ENCODE measurements at regions not wholly inside any gene's neighbourhood (a gene's known extent, or its start where the extent isn't known, plus 50 kb on each side); places are given as distances from the start of the nearest gene placed in this dataset.

DNA sequence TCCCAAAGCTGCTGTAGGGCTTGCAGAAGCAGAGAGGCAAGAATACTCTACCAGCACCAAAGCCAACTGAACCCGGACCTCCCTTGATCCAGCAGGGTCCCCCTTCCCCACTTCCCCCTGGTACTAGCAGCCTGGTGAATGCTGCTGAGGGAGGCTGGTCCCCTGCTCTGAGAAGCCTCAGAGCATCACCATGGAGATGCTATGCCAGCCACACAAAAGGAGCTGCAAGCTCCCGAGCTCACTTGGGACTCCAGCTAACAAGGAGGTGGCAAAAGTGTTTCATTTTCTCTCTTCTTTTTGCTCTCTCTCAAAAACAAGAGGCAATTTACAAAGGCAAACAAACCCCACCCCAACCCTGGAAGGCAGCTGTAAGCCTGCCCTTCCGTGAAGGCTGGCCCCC, 509.8 kb downstream of the BUD13 start (continued):
- TF ChIP-seq, protein P1, sequence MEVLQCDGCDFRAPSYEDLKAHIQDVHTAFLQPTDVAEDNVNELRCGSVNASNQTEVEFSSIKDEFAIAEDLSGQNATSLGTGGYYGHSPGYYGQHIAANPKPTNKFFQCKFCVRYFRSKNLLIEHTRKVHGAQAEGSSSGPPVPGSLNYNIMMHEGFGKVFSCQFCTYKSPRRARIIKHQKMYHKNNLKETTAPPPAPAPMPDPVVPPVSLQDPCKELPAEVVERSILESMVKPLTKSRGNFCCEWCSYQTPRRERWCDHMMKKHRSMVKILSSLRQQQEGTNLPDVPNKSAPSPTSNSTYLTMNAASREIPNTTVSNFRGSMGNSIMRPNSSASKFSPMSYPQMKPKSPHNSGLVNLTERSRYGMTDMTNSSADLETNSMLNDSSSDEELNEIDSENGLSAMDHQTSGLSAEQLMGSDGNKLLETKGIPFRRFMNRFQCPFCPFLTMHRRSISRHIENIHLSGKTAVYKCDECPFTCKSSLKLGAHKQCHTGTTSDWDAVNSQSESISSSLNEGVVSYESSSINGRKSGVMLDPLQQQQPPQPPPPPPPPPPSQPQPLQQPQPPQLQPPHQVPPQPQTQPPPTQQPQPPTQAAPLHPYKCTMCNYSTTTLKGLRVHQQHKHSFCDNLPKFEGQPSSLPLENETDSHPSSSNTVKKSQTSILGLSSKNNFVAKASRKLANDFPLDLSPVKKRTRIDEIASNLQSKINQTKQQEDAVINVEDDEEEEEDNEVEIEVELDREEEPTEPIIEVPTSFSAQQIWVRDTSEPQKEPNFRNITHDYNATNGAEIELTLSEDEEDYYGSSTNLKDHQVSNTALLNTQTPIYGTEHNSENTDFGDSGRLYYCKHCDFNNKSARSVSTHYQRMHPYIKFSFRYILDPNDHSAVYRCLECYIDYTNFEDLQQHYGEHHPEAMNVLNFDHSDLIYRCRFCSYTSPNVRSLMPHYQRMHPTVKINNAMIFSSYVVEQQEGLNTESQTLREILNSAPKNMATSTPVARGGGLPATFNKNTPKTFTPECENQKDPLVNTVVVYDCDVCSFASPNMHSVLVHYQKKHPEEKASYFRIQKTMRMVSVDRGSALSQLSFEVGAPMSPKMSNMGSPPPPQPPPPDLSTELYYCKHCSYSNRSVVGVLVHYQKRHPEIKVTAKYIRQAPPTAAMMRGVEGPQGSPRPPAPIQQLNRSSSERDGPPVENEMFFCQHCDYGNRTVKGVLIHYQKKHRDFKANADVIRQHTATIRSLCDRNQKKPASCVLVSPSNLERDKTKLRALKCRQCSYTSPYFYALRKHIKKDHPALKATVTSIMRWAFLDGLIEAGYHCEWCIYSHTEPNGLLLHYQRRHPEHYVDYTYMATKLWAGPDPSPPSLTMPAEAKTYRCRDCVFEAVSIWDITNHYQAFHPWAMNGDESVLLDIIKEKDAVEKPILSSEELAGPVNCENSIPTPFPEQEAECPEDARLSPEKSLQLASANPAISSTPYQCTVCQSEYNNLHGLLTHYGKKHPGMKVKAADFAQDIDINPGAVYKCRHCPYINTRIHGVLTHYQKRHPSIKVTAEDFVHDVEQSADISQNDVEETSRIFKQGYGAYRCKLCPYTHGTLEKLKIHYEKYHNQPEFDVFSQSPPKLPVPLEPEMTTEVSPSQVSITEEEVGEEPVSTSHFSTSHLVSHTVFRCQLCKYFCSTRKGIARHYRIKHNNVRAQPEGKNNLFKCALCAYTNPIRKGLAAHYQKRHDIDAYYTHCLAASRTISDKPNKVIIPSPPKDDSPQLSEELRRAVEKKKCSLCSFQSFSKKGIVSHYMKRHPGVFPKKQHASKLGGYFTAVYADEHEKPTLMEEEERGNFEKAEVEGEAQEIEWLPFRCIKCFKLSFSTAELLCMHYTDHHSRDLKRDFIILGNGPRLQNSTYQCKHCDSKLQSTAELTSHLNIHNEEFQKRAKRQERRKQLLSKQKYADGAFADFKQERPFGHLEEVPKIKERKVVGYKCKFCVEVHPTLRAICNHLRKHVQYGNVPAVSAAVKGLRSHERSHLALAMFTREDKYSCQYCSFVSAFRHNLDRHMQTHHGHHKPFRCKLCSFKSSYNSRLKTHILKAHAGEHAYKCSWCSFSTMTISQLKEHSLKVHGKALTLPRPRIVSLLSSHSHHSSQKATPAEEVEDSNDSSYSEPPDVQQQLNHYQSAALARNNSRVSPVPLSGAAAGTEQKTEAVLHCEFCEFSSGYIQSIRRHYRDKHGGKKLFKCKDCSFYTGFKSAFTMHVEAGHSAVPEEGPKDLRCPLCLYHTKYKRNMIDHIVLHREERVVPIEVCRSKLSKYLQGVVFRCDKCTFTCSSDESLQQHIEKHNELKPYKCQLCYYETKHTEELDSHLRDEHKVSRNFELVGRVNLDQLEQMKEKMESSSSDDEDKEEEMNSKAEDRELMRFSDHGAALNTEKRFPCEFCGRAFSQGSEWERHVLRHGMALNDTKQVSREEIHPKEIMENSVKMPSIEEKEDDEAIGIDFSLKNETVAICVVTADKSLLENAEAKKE (CRISPR knock-in tag; IDR thresholded peaks at IDR 0.05): no peak
- no peak for TF ChIP-seq CREB1 (CRISPR knock-in tag; IDR thresholded peaks at IDR 0.05; ENCODE audit: low read depth)
- TF ChIP-seq EZH2 (IDR thresholded peaks at IDR 0.05; ENCODE audit: low read depth, unreplicated experiment): no peak
- no peak for TF ChIP-seq POLR2AphosphoS5 (IDR thresholded peaks at IDR 0.05; ENCODE audit: low read depth)

DNA sequence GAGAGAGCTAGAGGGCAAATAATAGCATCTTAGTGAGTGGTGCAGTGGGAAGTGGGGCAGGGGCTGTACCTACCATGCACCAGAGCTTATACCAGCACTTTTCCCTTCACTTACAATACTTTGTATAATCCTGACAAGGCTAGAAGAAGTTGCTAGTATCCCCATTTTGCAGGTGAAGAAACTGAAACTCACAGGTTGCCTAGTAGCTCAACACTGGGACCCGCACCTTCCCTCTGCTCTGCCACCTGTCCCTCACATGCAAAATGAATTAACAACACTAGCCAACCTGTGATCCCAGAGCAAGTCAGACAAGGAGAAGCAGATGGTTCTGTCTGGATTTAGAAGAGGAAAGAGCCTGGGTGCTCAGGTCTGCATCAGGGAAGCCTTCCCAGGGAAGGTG, 510.4 kb downstream of the BUD13 start:
- Histone ChIP-seq H3K27me3 (ENCODE audit: insufficient read depth) (no peaks in the 10 kb centered on the region), H3K4me3 (no peak overlapping the region), H2AFZ (no peak overlapping the region), H4K20me1 (replicated peaks; ENCODE audit: insufficient read depth) (no peaks in the 10 kb centered on the region), H3K79me2 (replicated peaks; ENCODE audit: insufficient read depth) (no peaks in the 10 kb centered on the region), H3K36me3 (ENCODE audit: insufficient read depth) (no peaks in the 10 kb centered on the region), H3K4me1 (ENCODE audit: insufficient read depth) (no peaks in the 10 kb centered on the region), H3K27ac (ENCODE audit: low read depth) (no peak overlapping the region), H3K4me2 (no peak overlapping the region), H3K9me2 (ENCODE audit: insufficient read depth) (no peaks in the 10 kb centered on the region), H3F3A (replicated peaks; ENCODE audit: low read depth) (no peaks in the 10 kb centered on the region)
- ATAC-seq: no peak
- H3K27me3 Mint-ChIP-seq (ENCODE audit: insufficient read depth, low read depth, poor library complexity): peaks cover 9% of the 10 kb centered on the region
- TF ChIP-seq JUNB (IDR thresholded peaks at IDR 0.05; ENCODE audit: unreplicated experiment): no peak
- no peak for TF ChIP-seq ZNF114 (CRISPR knock-in tag; IDR thresholded peaks at IDR 0.05)
- no peak for TF ChIP-seq EZH2 (IDR thresholded peaks at IDR 0.05; ENCODE audit: low read depth, unreplicated experiment)
- TF ChIP-seq POLR2AphosphoS5 (IDR thresholded peaks at IDR 0.05; ENCODE audit: low read depth): no peak
- TF ChIP-seq, protein P2, sequence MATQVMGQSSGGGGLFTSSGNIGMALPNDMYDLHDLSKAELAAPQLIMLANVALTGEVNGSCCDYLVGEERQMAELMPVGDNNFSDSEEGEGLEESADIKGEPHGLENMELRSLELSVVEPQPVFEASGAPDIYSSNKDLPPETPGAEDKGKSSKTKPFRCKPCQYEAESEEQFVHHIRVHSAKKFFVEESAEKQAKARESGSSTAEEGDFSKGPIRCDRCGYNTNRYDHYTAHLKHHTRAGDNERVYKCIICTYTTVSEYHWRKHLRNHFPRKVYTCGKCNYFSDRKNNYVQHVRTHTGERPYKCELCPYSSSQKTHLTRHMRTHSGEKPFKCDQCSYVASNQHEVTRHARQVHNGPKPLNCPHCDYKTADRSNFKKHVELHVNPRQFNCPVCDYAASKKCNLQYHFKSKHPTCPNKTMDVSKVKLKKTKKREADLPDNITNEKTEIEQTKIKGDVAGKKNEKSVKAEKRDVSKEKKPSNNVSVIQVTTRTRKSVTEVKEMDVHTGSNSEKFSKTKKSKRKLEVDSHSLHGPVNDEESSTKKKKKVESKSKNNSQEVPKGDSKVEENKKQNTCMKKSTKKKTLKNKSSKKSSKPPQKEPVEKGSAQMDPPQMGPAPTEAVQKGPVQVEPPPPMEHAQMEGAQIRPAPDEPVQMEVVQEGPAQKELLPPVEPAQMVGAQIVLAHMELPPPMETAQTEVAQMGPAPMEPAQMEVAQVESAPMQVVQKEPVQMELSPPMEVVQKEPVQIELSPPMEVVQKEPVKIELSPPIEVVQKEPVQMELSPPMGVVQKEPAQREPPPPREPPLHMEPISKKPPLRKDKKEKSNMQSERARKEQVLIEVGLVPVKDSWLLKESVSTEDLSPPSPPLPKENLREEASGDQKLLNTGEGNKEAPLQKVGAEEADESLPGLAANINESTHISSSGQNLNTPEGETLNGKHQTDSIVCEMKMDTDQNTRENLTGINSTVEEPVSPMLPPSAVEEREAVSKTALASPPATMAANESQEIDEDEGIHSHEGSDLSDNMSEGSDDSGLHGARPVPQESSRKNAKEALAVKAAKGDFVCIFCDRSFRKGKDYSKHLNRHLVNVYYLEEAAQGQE (IDR thresholded peaks at IDR 0.05; ENCODE audit: unreplicated experiment): no peak
- no peak for TF ChIP-seq NANOG (IDR thresholded peaks at IDR 0.05; ENCODE audit: borderline replicate concordance)
- TF ChIP-seq EZH2phosphoT487 (IDR thresholded peaks at IDR 0.05; ENCODE audit: unreplicated experiment): no peak
- no peaks in the 10 kb centered on the region for H3K36me3 Mint-ChIP-seq (ENCODE audit: low read depth)
- DNase-seq (ENCODE audit: low spot score): no peak
- peaks cover 6% of the 10 kb centered on the region for H3K4me1 Mint-ChIP-seq
- no peaks in the 10 kb centered on the region for H3K9me3 Mint-ChIP-seq
- H3K4me3 Mint-ChIP-seq: no peak overlapping the region
- H3K27ac Mint-ChIP-seq: no peak overlapping the region
